H1 (cell line): ENCODE measurements at regions not wholly inside any gene's neighbourhood (a gene's known extent, or its start where the extent isn't known, plus 50 kb on each side); places are given as distances from the start of the nearest gene placed in this dataset.

Experiments used
- CTCF ChIA-PET: fragments of 300-600 bp; sonication (Branson Sonifier 250); formaldehyde crosslinking; loops from one replicate; lab custom pipeline; 2021; ENCODE audit not compliant: partially characterized antibody; lab: Charles Lee
- POLR2A ChIA-PET: fragments of 300-600 bp; sonication (Branson Sonifier 250); formaldehyde crosslinking; loops from one replicate; lab custom pipeline; 2021; ENCODE audit warnings: inconsistent platforms; ENCODE audit not compliant: partially characterized antibody; lab: Charles Lee
- DNase-seq, 2 experiments: peaks; one replicate each; pipeline versions ENCODE4 v3.0.0 to v3.0.0-alpha.2; 2010 to 2022; ENCODE audit warnings: low spot score in 2 of 2, low read depth in 1 of 2, mixed read lengths in 1 of 2
- FAIRE-seq: peaks from 2 replicates; lab custom pipeline; 2011; peaks lifted over from hg19 to GRCh38; lab: Jason Lieb, UNC
- H2AFZ ChIP-seq: 2 replicates; pipeline ENCODE4 v1.8.1; 2012; ENCODE audit warnings: low read length, inconsistent platforms
- H2AK5ac ChIP-seq: 2 replicates; pipeline ENCODE4 v1.6.1; 2013; ENCODE audit warnings: low read depth, low read length
- H2BK120ac ChIP-seq: replicated peaks from 2 replicates; pipeline ENCODE3; 2013; ENCODE audit warnings: low read depth, low read length, inconsistent platforms
- H2BK12ac ChIP-seq: 2 replicates; pipeline ENCODE4 v1.6.1; 2013; ENCODE audit warnings: low read depth, low read length
- H2BK15ac ChIP-seq: 2 replicates; pipeline ENCODE4 v1.6.1; 2013; ENCODE audit warnings: low read length
- H2BK20ac ChIP-seq: 2 replicates; pipeline ENCODE4 v1.6.1; 2013; ENCODE audit warnings: low read length
- H2BK5ac ChIP-seq: 2 replicates; pipeline ENCODE4 v1.6.1; 2013; ENCODE audit warnings: low read depth, low read length
- H3K14ac ChIP-seq: 2 replicates; pipeline ENCODE4 v1.6.1; 2013; ENCODE audit warnings: inconsistent platforms; ENCODE audit not compliant: insufficient read length
- H3K18ac ChIP-seq: 2 replicates; pipeline ENCODE4 v1.6.1; 2013; ENCODE audit warnings: low read length; ENCODE audit errors: extremely low read depth
- H3K23ac ChIP-seq: 2 replicates; pipeline ENCODE4 v1.6.1; 2013; ENCODE audit warnings: inconsistent platforms; ENCODE audit not compliant: insufficient read length
- H3K23me2 ChIP-seq: 2 replicates; pipeline ENCODE4 v1.6.1; 2013; ENCODE audit warnings: low read depth, low read length
- H3K27ac ChIP-seq: 2 replicates; pipeline ENCODE4 v1.6.1; 2011; ENCODE audit warnings: low read depth, low read length, inconsistent platforms
- H3K27me3 ChIP-seq, 4 experiments: replicated peaks in 1 of 4; 1 replicate in 1 of 4; 2 replicates in 3 of 4; pipeline versions ENCODE4 v1.6.1 to v1.8.1; 2011 to 2013; ENCODE audit warnings: low read length in 3 of 4, mild to moderate bottlenecking in 3 of 4, inconsistent platforms in 2 of 4, mixed read lengths in 2 of 4, moderate library complexity in 1 of 4; ENCODE audit not compliant: control insufficient read depth in 3 of 4, insufficient read depth in 3 of 4; ENCODE audit errors: extremely low read depth in 1 of 4
- H3K36me3 ChIP-seq, 4 experiments: 2 replicates each; pipeline versions ENCODE4 v1.6.1 to v1.8.1; 2011 to 2013; ENCODE audit warnings: mild to moderate bottlenecking in 4 of 4, low read length in 3 of 4, moderate library complexity in 2 of 4, control low read depth in 1 of 4, inconsistent platforms in 1 of 4; ENCODE audit not compliant: insufficient read depth in 4 of 4, control insufficient read depth in 2 of 4
- H3K4ac ChIP-seq: replicated peaks from 2 replicates; pipeline ENCODE3; 2013; ENCODE audit warnings: low read length, low read depth, mixed read lengths, inconsistent platforms; ENCODE audit not compliant: insufficient read length
- H3K4me1 ChIP-seq, 4 experiments: replicated peaks in 1 of 4; 1 replicate in 1 of 4; 2 replicates in 3 of 4; pipeline versions ENCODE4 v1.6.1 to v1.8.1; 2011 to 2013; ENCODE audit warnings: low read length in 3 of 4, inconsistent platforms in 2 of 4, mixed read lengths in 1 of 4; ENCODE audit not compliant: insufficient read depth in 4 of 4, control insufficient read depth in 3 of 4
- H3K4me2 ChIP-seq, 2 experiments: 2 replicates each; pipeline versions ENCODE4 v1.6.1 to v1.8.1; 2011 to 2013; ENCODE audit warnings: low read depth in 2 of 2, low read length in 2 of 2, control low read depth in 1 of 2, inconsistent platforms in 1 of 2, mild to moderate bottlenecking in 1 of 2; ENCODE audit not compliant: insufficient read depth in 1 of 2
- H3K4me3 ChIP-seq, 4 experiments: fragments of 200-600, 300-600 bp in 1 of 4; sonication (generic), shearing (Covaris generic), sonication (Bioruptor Twin) in 1 of 4; 2 replicates each; pipeline versions ENCODE4 v1.5.1 to v1.8.1; 2011 to 2016; ENCODE audit warnings: low read length in 4 of 4, low read depth in 3 of 4, control low read depth in 2 of 4, inconsistent platforms in 2 of 4, mild to moderate bottlenecking in 2 of 4, mixed read lengths in 1 of 4, moderate library complexity in 1 of 4; ENCODE audit not compliant: insufficient read depth in 2 of 4; ENCODE audit errors: extremely low read depth in 1 of 4
- H3K56ac ChIP-seq: replicated peaks from 2 replicates; pipeline ENCODE3; 2013; ENCODE audit warnings: low read depth, mild to moderate bottlenecking, mixed read lengths, low read length, inconsistent platforms; ENCODE audit not compliant: insufficient read length
- H3K79me1 ChIP-seq: 2 replicates; pipeline ENCODE4 v1.6.1; 2013; ENCODE audit warnings: low read depth, low read length, control low read depth
- H3K79me2 ChIP-seq, 2 experiments: 2 replicates each; pipeline versions ENCODE4 v1.6.1 to v1.8.1; 2012 to 2013; ENCODE audit warnings: low read length in 2 of 2, mild to moderate bottlenecking in 2 of 2, inconsistent platforms in 1 of 2; ENCODE audit not compliant: insufficient read depth in 2 of 2, control insufficient read depth in 1 of 2
- H3K9ac ChIP-seq, 4 experiments: replicated peaks in 1 of 4; 1 replicate in 1 of 4; 2 replicates in 3 of 4; pipeline versions ENCODE4 v1.6.1 to v1.8.1; 2011 to 2013; ENCODE audit warnings: low read depth in 3 of 4, low read length in 3 of 4, control low read depth in 2 of 4, mild to moderate bottlenecking in 2 of 4, moderate library complexity in 2 of 4, inconsistent platforms in 1 of 4; ENCODE audit errors: extremely low read depth in 1 of 4
- H3K9me3 ChIP-seq, 2 experiments: 2 replicates each; pipeline versions ENCODE4 v1.6.1 to v1.8.1; 2012 to 2013; ENCODE audit warnings: mild to moderate bottlenecking in 2 of 2, moderate library complexity in 2 of 2, control low read depth in 1 of 2, inconsistent platforms in 1 of 2, low read depth in 1 of 2, low read length in 1 of 2, mixed read lengths in 1 of 2; ENCODE audit not compliant: insufficient read depth in 2 of 2
- H4K20me1 ChIP-seq, 2 experiments: replicated peaks in 1 of 2; 2 replicates each; pipeline versions ENCODE3 to v1.8.1; 2011 to 2013; ENCODE audit warnings: inconsistent platforms in 2 of 2, low read length in 2 of 2, mild to moderate bottlenecking in 1 of 2; ENCODE audit not compliant: insufficient read depth in 2 of 2, control insufficient read depth in 1 of 2
- H4K5ac ChIP-seq: 2 replicates; pipeline ENCODE4 v1.6.1; 2013; ENCODE audit warnings: low read length, low read depth, mixed read lengths, inconsistent platforms; ENCODE audit not compliant: insufficient read length
- H4K8ac ChIP-seq: 2 replicates; pipeline ENCODE4 v1.8.0; 2013; ENCODE audit warnings: mild to moderate bottlenecking, moderate library complexity, low read length, inconsistent platforms; ENCODE audit not compliant: insufficient read depth; ENCODE audit errors: extremely low read depth
- H4K91ac ChIP-seq: replicated peaks from 2 replicates; pipeline ENCODE3; 2013; ENCODE audit warnings: low read length, mixed read lengths, inconsistent platforms; ENCODE audit not compliant: insufficient read length
- ASH2L ChIP-seq: fragments of 200-600, 300-600 bp; sonication (generic); IDR thresholded peaks from one replicate; pipeline ENCODE4 v1.7.1; 2017; ENCODE audit warnings: low read length
- ATF3 ChIP-seq: IDR thresholded peaks from 2 replicates; pipeline ENCODE4 v1.6.1; 2011; ENCODE audit warnings: low read depth, mild to moderate bottlenecking, low read length; ENCODE audit not compliant: insufficient read depth
- CBX8 ChIP-seq: fragments of 300-800, 300-1000 bp; sonication (generic); IDR thresholded peaks from 2 replicates; pipeline ENCODE4 v1.7.1; 2016; ENCODE audit warnings: low read depth, low read length, borderline replicate concordance
- EP300 ChIP-seq, 2 experiments: IDR thresholded peaks; 1 replicate in 1 of 2; 2 replicates in 1 of 2; pipeline ENCODE4 v1.6.1; 2011 to 2012; ENCODE audit warnings: low read depth in 2 of 2, low read length in 2 of 2, mild to moderate bottlenecking in 2 of 2, borderline replicate concordance in 1 of 2, inconsistent platforms in 1 of 2, moderate library complexity in 1 of 2
- JUN ChIP-seq: IDR thresholded peaks from 2 replicates; pipeline ENCODE4 v1.6.1; 2011; ENCODE audit warnings: low read depth, mild to moderate bottlenecking, improper control_type of control experiment, low read length
- KDM4A ChIP-seq: IDR thresholded peaks from one replicate; pipeline ENCODE4 v1.7.1; 2012; ENCODE audit warnings: low read depth, mild to moderate bottlenecking, moderate library complexity, low read length, inconsistent platforms; ENCODE audit not compliant: severe bottlenecking
- MAX ChIP-seq: IDR thresholded peaks from 2 replicates; pipeline ENCODE4 v1.6.1; 2012; ENCODE audit warnings: inconsistent platforms
- NRF1 ChIP-seq: IDR thresholded peaks from 2 replicates; pipeline ENCODE4 v1.6.1; 2011; ENCODE audit warnings: mild to moderate bottlenecking, low read depth, low read length, improper control_type of control experiment
- RXRA ChIP-seq: IDR thresholded peaks from 2 replicates; pipeline ENCODE4 v1.6.1; 2011; ENCODE audit warnings: low read depth, mild to moderate bottlenecking, low read length, moderate library complexity; ENCODE audit not compliant: insufficient read depth
- SIN3A ChIP-seq, 2 experiments: IDR thresholded peaks in 1 of 2; conservative IDR thresholded peaks in 1 of 2; 2 replicates each; pipeline ENCODE4 v1.6.1; 2011 to 2012; ENCODE audit warnings: low read length in 2 of 2, improper control_type of control experiment in 1 of 2, low read depth in 1 of 2, mild to moderate bottlenecking in 1 of 2
- SIX5 ChIP-seq: IDR thresholded peaks from 2 replicates; pipeline ENCODE4 v1.6.1; 2011; ENCODE audit warnings: mild to moderate bottlenecking, low read depth, low read length
- SUZ12 ChIP-seq: fragments of 200-600 bp; sonication (generic); IDR thresholded peaks from 2 replicates; pipeline ENCODE4 v1.6.1; 2012; ENCODE audit warnings: mild to moderate bottlenecking, inconsistent platforms, low read length, moderate library complexity, mixed read lengths
- YY1 ChIP-seq: IDR thresholded peaks from 2 replicates; pipeline ENCODE4 v1.6.1; 2011; ENCODE audit warnings: low read depth, mild to moderate bottlenecking, low read length
- WGBS, 2 experiments: shearing (Covaris generic) in 1 of 2; methylation state at CpG; one replicate each; pipeline versions ENCODE4 v1.1.6 to v1.1.7; 2013 to 2015; ENCODE audit warnings: low lambda C conversion rate in 2 of 2, mixed read lengths in 2 of 2, inconsistent platforms in 1 of 2, low coverage in 1 of 2, missing lambda C conversion rate in 1 of 2; ENCODE audit not compliant: insufficient replicate concordance in 2 of 2, insufficient coverage in 1 of 2, insufficient read length in 1 of 2; ENCODE audit errors: extremely low coverage in 1 of 2, missing lambda C conversion rate in 1 of 2; 5-methylcytosine and 5-hydroxymethylcytosine counted together

- Histone ChIP-seq H4K8ac (no peak overlapping the region), H3K36me3 (no peaks in the 10 kb centered on the region), H4K5ac (no peak overlapping the region), H3K27ac (0 out of 2 replicates have a peak overlapping the region, but pooled peaks have one; percentile 35), H2AFZ (peak overlapping the region; percentile 92; the same call in 1 of the 2 replicates), H3K23me2 (no peaks in the 10 kb centered on the region), H3K9me3 (no peaks in the 10 kb centered on the region), H4K91ac (no peak overlapping the region), H3K18ac (no peak overlapping the region), H3K9ac (peak overlapping the region in 2 of 4 experiments; percentile 19 to 24; a peak in 1 of 7 replicates), H2BK12ac (no peak overlapping the region), H3K14ac (no peak overlapping the region), H2BK5ac (no peak overlapping the region), H2BK120ac (no peak overlapping the region), H2AK5ac (no peak overlapping the region), H2BK20ac (no peak overlapping the region), H2BK15ac (no peak overlapping the region), H3K79me2 (no peaks in the 10 kb centered on the region), H3K4me3 (no peak overlapping the region), H3K4ac (no peak overlapping the region), H3K4me2 (peak overlapping the region; percentile 28 to 50; a peak in 2 of 4 replicates), H4K20me1 (no peaks in the 10 kb centered on the region), H3K4me1 (peaks cover 5 to 21% (median 8%) of the 10 kb centered on the region in 4 experiments), H3K56ac (no peak overlapping the region), H3K27me3 (no peaks in the 10 kb centered on the region), H3K23ac (no peak overlapping the region), H3K79me1 (no peaks in the 10 kb centered on the region)
- POLR2A ChIA-PET: no interaction called here
- DNase-seq (no peak), FAIRE-seq (no peak)
- CTCF ChIA-PET: interaction anchor here (1.5 kb wide), 1 partner anchor 24 kb away, joined by 4 read pairs; no protein-coding TSS in a partner anchor
- 73% methylated on average over 6 of the region's 7 CpGs; no CpG with 5 or more reads in 1 of the 2 experiments for WGBS, 2 experiments
- TF ChIP-seq SIX5 (no peak), SUZ12 (no peak), ASH2L (no peak), SIN3A (conservative IDR thresholded peaks at IDR 0.05 in 1 of 2, IDR thresholded peaks at IDR 0.05 in 1 of 2; ENCODE audit: low read depth in 1 of 2, low read length in 2 of 2) (no peak), RXRA (no peak), JUN (no peak), EP300 (IDR thresholded peaks at IDR 0.05; ENCODE audit: borderline replicate concordance in 1 of 2, low read depth in 2 of 2, low read length in 2 of 2) (no peak), YY1 (no peak), MAX (no peak), KDM4A (no peak), ATF3 (peak; percentile 59; the same call in 1 of the 2 replicates), CBX8 (no peak), NRF1 (no peak)
Observed at GRCh38 chr6:168225471-168225911, 94.1 kb downstream of the DACT2 start.
